Pancreas (tissue), 10 donors: ENCODE measurements at regions not wholly inside any gene's neighbourhood (a gene's known extent, or its start where the extent isn't known, plus 50 kb on each side); places are given as distances from the start of the nearest gene placed in this dataset.

Experiments
- ATAC-seq, 4 donors: fragments of 200-7000 bp; cut with Tn5 transposase; one replicate each; pipeline versions ENCODE4 v1.8.0 to v1.9.1; 2020; ENCODE audit warnings: mild to moderate bottlenecking in 4 of 4, moderate library complexity in 4 of 4
- DNase-seq, 6 donors: peaks; one replicate each; pipeline ENCODE4 v3.0.0-alpha.2; 2020
- FAIRE-seq: peaks from 2 replicates; lab custom pipeline; 2012; peaks lifted over from hg19 to GRCh38; lab: Jason Lieb, UNC
- H3K27ac ChIP-seq, 4 donors: fragments of 200-600 bp; sonication (generic); 1 replicate in 3 of 4; 2 replicates in 1 of 4; pipeline versions ENCODE4 v1.5.0 to v1.8.0; 2020
- H3K27me3 ChIP-seq, 4 donors: fragments of 200-600 bp; one replicate each; pipeline ENCODE4 v1.8.0; 2021
- H3K36me3 ChIP-seq, 3 donors: fragments of 200-600 bp; sonication (generic) in 1 of 3; one replicate each; pipeline versions ENCODE4 v1.5.0 to v1.8.0; 2020 to 2021
- H3K4me1 ChIP-seq, 3 donors: fragments of 200-600 bp; one replicate each; pipeline ENCODE4 v1.8.0; 2021
- H3K4me3 ChIP-seq, 4 donors: fragments of 200-600 bp; sonication (generic) in 2 of 4; one replicate each; pipeline versions ENCODE4 v1.5.0 to v1.8.0; 2020 to 2021
- H3K9me3 ChIP-seq, 4 donors: fragments of 200-600 bp; one replicate each; pipeline ENCODE4 v1.8.0; 2021
- CTCF ChIP-seq, 4 donors: fragments of 200-600 bp; sonication (generic) in 3 of 4; IDR thresholded peaks; one replicate each; pipeline versions ENCODE4 v1.5.0 to v1.8.0; 2021; ENCODE audit warnings: antibody characterized with exemption in 4 of 4
- WGBS, 2 donors: extraction: QIAGEN DNeasy Blood & Tissue Kit; methylation state at CpG; one replicate each; pipeline ENCODE4 v1.1.7; 2013; 5-methylcytosine and 5-hydroxymethylcytosine counted together
- intact Hi-C, 3 donors: fragments of 100-400 bp; cut with DNase I; formaldehyde crosslinking; loops; one replicate each; pipeline versions ENCODE4 v1.11.1 to v1.14.2; 2022
- donor health status: healthy with polysubstance abuse.
- donor health status: DM: no; HTN: no; CAD: no; lungs with moderate emphysema.
- donor health status: DM: no; HTN: no; CAD: no.
- donor health status: control.
- donor health status: control.
- donor health status: Bipolar disorder and iron deficiency.
- donor health status: DM: yes; HTN: yes; CAD: no.
- donor health status: DM: no; HTN: no; CAD: no.
- donor health status: DM: no; HTN: no; CAD: no.
- donor health status: DM: yes; HTN: yes; CAD: no.

GRCh38 chr13:83984793-83985192 is 102.5 kb upstream of the SLITRK1 start:
- Histone ChIP-seq H3K27me3 (no peaks in the 10 kb centered on the region), H3K27ac (no peak overlapping the region), H3K4me1 (no peaks in the 10 kb centered on the region), H3K9me3 (no peaks in the 10 kb centered on the region), H3K4me3 (no peak overlapping the region), H3K36me3 (no peaks in the 10 kb centered on the region)
- WGBS, 2 donors = 53 to 68% methylated on average over 1 of the region's 1 CpG
- TF ChIP-seq CTCF (IDR thresholded peaks at IDR 0.05) = no peak
- ATAC-seq = no peak
- no peak for FAIRE-seq
- intact Hi-C loops = no loop called here
- no peak for DNase-seq

- Histone ChIP-seq H3K9me3 (no peaks in the 10 kb centered on the region), H3K27ac (no peak overlapping the region), H3K27me3 (peaks cover 0 to 5% (median 0%) of the 10 kb centered on the region in 4 donors), H3K4me3 (no peak overlapping the region), H3K36me3 (no peaks in the 10 kb centered on the region), H3K4me1 (no peaks in the 10 kb centered on the region)
- TF ChIP-seq CTCF (IDR thresholded peaks at IDR 0.05) = no peak
- 67 to 76% methylated on average over 5 of the region's 5 CpGs for WGBS, 2 donors
- FAIRE-seq (no peak), DNase-seq (no peak), ATAC-seq (no peak)
- intact Hi-C loops = no loop called here
These were observed 98.1 kb upstream of the SLITRK1 start for GRCh38 chr13:83980331-83980730.

DNA sequence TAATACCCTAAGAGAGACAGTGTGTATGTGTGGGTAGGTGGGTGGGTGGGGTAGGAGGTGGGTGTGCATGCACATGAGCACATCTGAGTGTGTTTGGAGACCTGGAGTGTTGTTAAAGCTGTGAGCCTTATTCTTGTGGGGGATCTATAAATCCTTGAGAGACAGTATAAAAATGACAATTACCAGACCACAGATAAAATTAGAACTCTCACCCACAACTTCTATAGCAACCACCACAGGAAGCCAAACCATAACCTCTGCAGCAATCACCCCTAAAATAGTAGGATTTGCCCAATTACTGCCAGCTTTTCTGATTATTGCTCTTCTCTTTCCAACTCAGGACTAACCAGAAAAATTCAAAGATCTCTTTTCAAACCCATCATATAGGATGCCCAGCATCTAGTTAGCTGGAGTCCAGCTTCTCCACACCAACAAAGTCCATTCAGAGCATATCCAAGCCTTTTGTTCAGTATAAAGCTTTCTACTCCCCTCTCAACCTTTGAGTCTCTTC is 93.4 kb upstream of the SLITRK1 start:
- intact Hi-C loops = no loop called here
- H3K27me3 ChIP-seq = peaks cover 0 to 5% (median 0%) of the 10 kb centered on the region in 4 donors
- DNase-seq (no peak), FAIRE-seq (no peak), ATAC-seq (no peak)
- no peak for TF ChIP-seq CTCF (IDR thresholded peaks at IDR 0.05)
- no peak overlapping the region for H3K4me3 ChIP-seq
- H3K9me3 ChIP-seq = no peaks in the 10 kb centered on the region
- H3K36me3 ChIP-seq = no peaks in the 10 kb centered on the region
- H3K27ac ChIP-seq = no peak overlapping the region
- H3K4me1 ChIP-seq = no peaks in the 10 kb centered on the region

DNA sequence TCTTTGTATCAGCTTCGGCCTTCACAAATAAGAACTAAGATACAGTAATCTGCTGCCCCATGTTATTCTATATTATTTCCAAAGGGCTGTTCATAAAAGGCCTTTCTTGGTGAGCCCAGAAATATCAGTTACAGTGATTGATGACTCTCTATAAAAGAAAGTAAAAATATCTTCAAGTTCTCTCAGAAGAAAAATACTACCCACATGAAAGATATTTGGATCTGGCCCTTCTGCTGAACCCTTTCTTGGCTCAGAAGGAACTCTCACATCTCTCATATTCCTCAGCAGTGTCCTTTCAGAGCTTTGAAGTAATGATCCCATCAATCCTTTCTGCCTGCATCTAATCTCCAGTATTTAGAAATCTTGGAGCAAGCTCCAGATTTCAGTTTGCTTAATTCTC is 76.3 kb upstream of the SLITRK1 start:
- TF ChIP-seq CTCF (IDR thresholded peaks at IDR 0.05) = no peak
- H3K4me3 ChIP-seq = no peak overlapping the region
- FAIRE-seq = no peak
- no peaks in the 10 kb centered on the region for H3K9me3 ChIP-seq
- DNase-seq = no peak
- 48 to 63% methylated on average over 1 of the region's 1 CpG for WGBS, 2 donors
- intact Hi-C loops = no loop called here
- no peak for ATAC-seq
- no peak overlapping the region for H3K27ac ChIP-seq
- H3K27me3 ChIP-seq = no peaks in the 10 kb centered on the region
- no peaks in the 10 kb centered on the region for H3K36me3 ChIP-seq
- H3K4me1 ChIP-seq = no peaks in the 10 kb centered on the region

- ATAC-seq (no peak), DNase-seq (no peak), FAIRE-seq (no peak)
- intact Hi-C loops = no loop called here
- H3K4me3 ChIP-seq = no peak overlapping the region
- 95 to 97% methylated on average over 3 of the region's 3 CpGs for WGBS, 2 donors
- no peaks in the 10 kb centered on the region for H3K9me3 ChIP-seq
- TF ChIP-seq CTCF (IDR thresholded peaks at IDR 0.05) = no peak
- no peaks in the 10 kb centered on the region for H3K4me1 ChIP-seq
- no peaks in the 10 kb centered on the region for H3K36me3 ChIP-seq
- H3K27ac ChIP-seq = no peak overlapping the region
- H3K27me3 ChIP-seq = no peaks in the 10 kb centered on the region
These were observed 72.7 kb upstream of the SLITRK1 start for GRCh38 chr13:83955011-83955410.
